ENCODE measurements at regions not wholly inside any gene's neighbourhood (a gene's known extent, or its start where the extent isn't known, plus 50 kb on each side); places are given as distances from the start of the nearest gene placed in this dataset.

DNA sequence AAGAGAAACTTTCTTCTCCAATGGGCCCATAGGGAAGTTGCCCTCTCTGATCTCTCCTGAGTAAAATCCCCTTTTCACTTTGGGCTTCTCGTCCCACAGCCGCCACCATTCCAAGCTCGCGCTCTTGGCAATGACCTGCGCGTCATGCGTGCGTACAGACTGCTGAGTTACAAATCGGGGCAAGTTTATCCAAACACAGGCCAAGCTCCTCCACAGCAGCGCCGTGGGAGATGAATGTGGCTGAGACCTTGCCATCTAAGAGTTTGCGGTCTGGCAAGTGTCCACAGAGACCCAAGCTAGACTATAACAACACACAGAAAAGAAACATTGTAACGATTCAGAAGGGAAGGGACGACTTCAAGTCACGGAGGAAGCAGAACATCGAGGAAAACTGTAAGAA, 116.3 kb upstream of the SOD1 start:
- H2BK5ac ChIP-seq (ENCODE audit: low read depth, low read length), result no peak overlapping the region
- no peak overlapping the region for H4K8ac ChIP-seq (ENCODE audit: extremely low read depth, insufficient read depth, low read length)
- peaks cover 0 to 7% (median 4%) of the 10 kb centered on the region in 4 experiments; a peak in 2 of 7 replicates for H3K4me1 ChIP-seq (replicated peaks in 1 of 4; ENCODE audit: control insufficient read depth in 3 of 4, insufficient read depth in 4 of 4, low read length in 3 of 4)
- no peaks in the 10 kb centered on the region for H3K27me3 ChIP-seq (replicated peaks in 1 of 4; ENCODE audit: control insufficient read depth in 3 of 4, extremely low read depth in 1 of 4, insufficient read depth in 3 of 4, low read length in 3 of 4)
- no peak overlapping the region for H3K23ac ChIP-seq (ENCODE audit: insufficient read length)
- H3K18ac ChIP-seq (ENCODE audit: extremely low read depth, low read length), result no peak overlapping the region
- H4K20me1 ChIP-seq (replicated peaks in 1 of 2; ENCODE audit: control insufficient read depth in 1 of 2, insufficient read depth in 2 of 2, low read length in 2 of 2), result peaks cover 3 to 4% of the 10 kb centered on the region in 2 experiments
- H2AK5ac ChIP-seq (ENCODE audit: low read depth, low read length), result peak overlapping the region; percentile 79; the same call in 1 of the 2 replicates
- no peaks in the 10 kb centered on the region; the same call in 1 of the 2 replicates for H3K79me1 ChIP-seq (ENCODE audit: low read depth, low read length)
- CTCF ChIA-PET (ENCODE audit: partially characterized antibody), result interaction anchor here (0.6 to 2.9 kb wide), 11 partner anchors 9 to 56 kb away, joined by 3 to 25 read pairs (median 4); no protein-coding TSS in a partner anchor
- H4K5ac ChIP-seq (ENCODE audit: insufficient read length, low read depth, low read length), result no peak overlapping the region
- 91% methylated on average over 16 of the region's 16 CpGs; no CpG with 5 or more reads in 1 of the 2 experiments for WGBS, 2 experiments (ENCODE audit: extremely low coverage in 1 of 2, insufficient coverage in 1 of 2, insufficient read length in 1 of 2, insufficient replicate concordance in 2 of 2, low coverage in 1 of 2, low lambda C conversion rate in 2 of 2, missing lambda C conversion rate in 1 of 2)
- H3K79me2 ChIP-seq (ENCODE audit: control insufficient read depth in 1 of 2, insufficient read depth in 2 of 2, low read length in 2 of 2), result peaks cover 0 to 46% of the 10 kb centered on the region in 2 experiments; a peak in 3 of 4 replicates
- no peak overlapping the region for H2BK15ac ChIP-seq (ENCODE audit: low read length)
- no peak overlapping the region; the same call in 1 of the 2 replicates for H2BK12ac ChIP-seq (ENCODE audit: low read depth, low read length)
- no peak overlapping the region for H2BK120ac ChIP-seq (replicated peaks; ENCODE audit: low read depth, low read length)
- H3K36me3 ChIP-seq (ENCODE audit: control insufficient read depth in 2 of 4, insufficient read depth in 4 of 4, low read length in 3 of 4), result no peaks in the 10 kb centered on the region
- no peaks in the 10 kb centered on the region for H3K23me2 ChIP-seq (ENCODE audit: low read depth, low read length)
- H3K4ac ChIP-seq (replicated peaks; ENCODE audit: insufficient read length, low read depth, low read length), result no peak overlapping the region
- peak overlapping the region; percentile 48 for H4K91ac ChIP-seq (replicated peaks; ENCODE audit: insufficient read length, low read length)
- H3K4me3 ChIP-seq (ENCODE audit: extremely low read depth in 1 of 4, insufficient read depth in 2 of 4, low read depth in 3 of 4, low read length in 4 of 4), result no peak overlapping the region
- no peak overlapping the region; the same call in 1 of the 2 replicates for H3K27ac ChIP-seq (ENCODE audit: low read depth, low read length)
- DNase-seq (ENCODE audit: low read depth in 1 of 2, low spot score in 2 of 2) (no peak), FAIRE-seq (no peak)
- H3K9ac ChIP-seq (replicated peaks in 1 of 4; ENCODE audit: extremely low read depth in 1 of 4, low read depth in 3 of 4, low read length in 3 of 4), result no peak overlapping the region
- H2BK20ac ChIP-seq (ENCODE audit: low read length), result no peak overlapping the region
- H3K56ac ChIP-seq (replicated peaks; ENCODE audit: insufficient read length, low read depth, low read length), result no peak overlapping the region
- POLR2A ChIA-PET (ENCODE audit: partially characterized antibody), result interaction anchor here (1.0 to 11.7 kb wide), 2 partner anchors 11 to 16 kb away, joined by 4 to 97 read pairs; no protein-coding TSS in a partner anchor
- no peaks in the 10 kb centered on the region for H3K9me3 ChIP-seq (ENCODE audit: insufficient read depth in 2 of 2, low read depth in 1 of 2, low read length in 1 of 2)
- no peak overlapping the region for H3K14ac ChIP-seq (ENCODE audit: insufficient read length)
- H2AFZ ChIP-seq (ENCODE audit: low read length), result no peak overlapping the region
- no peak for TF ChIP-seq GABPA (IDR thresholded peaks at IDR 0.05; ENCODE audit: borderline replicate concordance, insufficient read depth, low read length)
- no peak overlapping the region for H3K4me2 ChIP-seq (ENCODE audit: insufficient read depth in 1 of 2, low read depth in 2 of 2, low read length in 2 of 2)
